HFFc6 (cell line): ENCODE measurements at regions not wholly inside any gene's neighbourhood (a gene's known extent, or its start where the extent isn't known, plus 50 kb on each side); places are given as distances from the start of the nearest gene placed in this dataset.

Experiments used
- DNase-seq: peaks from one replicate; pipeline ENCODE4 v3.0.0-alpha.2; 2018
- H3K27ac Mint-ChIP-seq: 2 replicates; pipeline ENCODE4 v1.8.0; 2020; ENCODE audit warnings: mild to moderate bottlenecking, mixed read lengths
- H3K27me3 Mint-ChIP-seq: 2 replicates; pipeline ENCODE4 v1.8.0; 2021; ENCODE audit warnings: mild to moderate bottlenecking, moderate library complexity, mixed read lengths; ENCODE audit not compliant: insufficient read depth
- H3K36me3 Mint-ChIP-seq: 2 replicates; pipeline ENCODE4 v1.8.0; 2021; ENCODE audit warnings: low read depth, mixed read lengths
- H3K4me1 Mint-ChIP-seq: 2 replicates; pipeline ENCODE4 v1.8.0; 2020; ENCODE audit warnings: low read depth, mixed read lengths
- H3K4me3 Mint-ChIP-seq: 2 replicates; pipeline ENCODE4 v1.8.0; 2020; ENCODE audit warnings: mild to moderate bottlenecking, moderate library complexity, mixed read lengths
- H3K9me3 Mint-ChIP-seq: 2 replicates; pipeline ENCODE4 v1.8.0; 2020; ENCODE audit warnings: mild to moderate bottlenecking, mixed read lengths
- CTCF ChIP-seq: fragments of 200-600 bp; sonication (generic); IDR thresholded peaks from 2 replicates; pipeline ENCODE4 v1.5.0; 2021; ENCODE audit warnings: antibody characterized with exemption, mild to moderate bottlenecking

GRCh38 chr2:18467749-18468360, 92.6 kb downstream of the RDH14 start:
- H3K36me3 Mint-ChIP-seq, result no peaks in the 10 kb centered on the region
- H3K4me1 Mint-ChIP-seq, result peaks cover 11% of the 10 kb centered on the region
- TF ChIP-seq CTCF, result no peak
- no peak for DNase-seq
- no peak overlapping the region for H3K27ac Mint-ChIP-seq
- H3K9me3 Mint-ChIP-seq, result no peaks in the 10 kb centered on the region
- no peak overlapping the region for H3K4me3 Mint-ChIP-seq
- peaks cover 7% of the 10 kb centered on the region for H3K27me3 Mint-ChIP-seq

GRCh38 chr2:18465979-18466378, 94.5 kb downstream of the RDH14 start:
- no peak for TF ChIP-seq CTCF
- H3K9me3 Mint-ChIP-seq, result no peaks in the 10 kb centered on the region

GRCh38 chr2:18464913-18465312, 95.5 kb downstream of the RDH14 start:
- no peaks in the 10 kb centered on the region for H3K36me3 Mint-ChIP-seq
- H3K4me1 Mint-ChIP-seq, result peaks cover 7% of the 10 kb centered on the region
- no peak overlapping the region for H3K27ac Mint-ChIP-seq
- TF ChIP-seq CTCF, result no peak
- H3K4me3 Mint-ChIP-seq, result no peak overlapping the region
- H3K27me3 Mint-ChIP-seq, result peaks cover 14% of the 10 kb centered on the region
- no peak for DNase-seq
- H3K9me3 Mint-ChIP-seq, result no peaks in the 10 kb centered on the region

More at GRCh38 chr2:18465979-18466378, 94.5 kb downstream of the RDH14 start:
- Mint-ChIP-seq H3K4me3 (no peak overlapping the region), H3K27me3 (peaks cover 11% of the 10 kb centered on the region), H3K27ac (no peak overlapping the region), H3K4me1 (peaks cover 7% of the 10 kb centered on the region), H3K36me3 (no peaks in the 10 kb centered on the region)
- DNase-seq, result no peak

GRCh38 chr2:18456026-18456425, 104.4 kb downstream of the RDH14 start:
- TF ChIP-seq CTCF, result no peak
- no peak for DNase-seq

GRCh38 chr2:18455236-18455862, 105.1 kb downstream of the RDH14 start:
- peak; percentile 69 for TF ChIP-seq CTCF
- peaks cover 7% of the 10 kb centered on the region for H3K27me3 Mint-ChIP-seq
- H3K4me3 Mint-ChIP-seq, result peak overlapping the region; percentile 10; the same call in 1 of the 2 replicates
- H3K4me1 Mint-ChIP-seq, result peaks cover 30% of the 10 kb centered on the region
- H3K27ac Mint-ChIP-seq, result no peak overlapping the region
- no peaks in the 10 kb centered on the region; the same call in 1 of the 2 replicates for H3K9me3 Mint-ChIP-seq
- H3K36me3 Mint-ChIP-seq, result no peaks in the 10 kb centered on the region
- DNase-seq, result peak; percentile 54

More at GRCh38 chr2:18456026-18456425, 104.4 kb downstream of the RDH14 start:
- Mint-ChIP-seq H3K4me3 (no peak overlapping the region), H3K36me3 (no peaks in the 10 kb centered on the region), H3K4me1 (peaks cover 30% of the 10 kb centered on the region), H3K27ac (no peak overlapping the region), H3K27me3 (peaks cover 11% of the 10 kb centered on the region), H3K9me3 (no peaks in the 10 kb centered on the region; the same call in 1 of the 2 replicates)
